Mesenchymal stem cell (in vitro differentiated cells and primary cell): ENCODE measurements at regions not wholly inside any gene's neighbourhood (a gene's known extent, or its start where the extent isn't known, plus 50 kb on each side); places are given as distances from the start of the nearest gene placed in this dataset.

Experiments
- DNase-seq: peaks from one replicate; pipeline ENCODE4 v3.0.0-alpha.2; 2013
- H2AFZ ChIP-seq: one replicate; pipeline ENCODE4 v1.6.1; 2013; ENCODE audit warnings: low read depth, mild to moderate bottlenecking, control low read depth, inconsistent platforms, low read length, moderate library complexity
- H2AK5ac ChIP-seq: 2 replicates; pipeline ENCODE4 v1.6.1; 2013; ENCODE audit warnings: low read length, moderate library complexity, mild to moderate bottlenecking, inconsistent platforms; ENCODE audit not compliant: severe bottlenecking
- H2BK120ac ChIP-seq: one replicate; pipeline ENCODE4 v1.6.1; 2013; ENCODE audit warnings: low read depth, mild to moderate bottlenecking, inconsistent platforms, low read length, moderate library complexity
- H2BK12ac ChIP-seq, 2 experiments: one replicate each; pipeline ENCODE4 v1.6.1; 2013; ENCODE audit warnings: inconsistent platforms in 2 of 2, low read length in 2 of 2, mild to moderate bottlenecking in 2 of 2, moderate library complexity in 2 of 2, control low read depth in 1 of 2
- H2BK15ac ChIP-seq: one replicate; pipeline ENCODE4 v1.6.1; 2013; ENCODE audit warnings: mild to moderate bottlenecking, low read depth, inconsistent platforms; ENCODE audit not compliant: poor library complexity, severe bottlenecking
- H2BK5ac ChIP-seq: 2 replicates; pipeline ENCODE4 v1.6.1; 2013; ENCODE audit warnings: low read depth, mild to moderate bottlenecking, low read length, control low read depth, inconsistent platforms; ENCODE audit not compliant: poor library complexity, severe bottlenecking
- H3K14ac ChIP-seq, 2 experiments: one replicate each; pipeline ENCODE4 v1.6.1; 2013; ENCODE audit warnings: inconsistent platforms in 2 of 2, low read length in 2 of 2, control low read depth in 1 of 2, mild to moderate bottlenecking in 1 of 2, moderate library complexity in 1 of 2
- H3K18ac ChIP-seq, 2 experiments: one replicate each; pipeline ENCODE4 v1.6.1; 2013; ENCODE audit warnings: inconsistent platforms in 2 of 2, low read length in 2 of 2, control low read depth in 1 of 2, low read depth in 1 of 2, mild to moderate bottlenecking in 1 of 2
- H3K23ac ChIP-seq, 2 experiments: one replicate each; pipeline ENCODE4 v1.6.1; 2013; ENCODE audit warnings: inconsistent platforms in 2 of 2, low read length in 2 of 2, mild to moderate bottlenecking in 2 of 2, moderate library complexity in 2 of 2, control low read depth in 1 of 2
- H3K27ac ChIP-seq: 2 replicates; pipeline ENCODE4 v1.5.1; 2013; ENCODE audit warnings: mild to moderate bottlenecking, moderate library complexity, low read length, control low read depth, inconsistent platforms; ENCODE audit not compliant: poor library complexity, severe bottlenecking
- H3K27me3 ChIP-seq, 2 experiments: 2 replicates each; pipeline versions ENCODE4 v1.6.1 to v1.7.0; 2013; ENCODE audit warnings: low read length in 2 of 2, mild to moderate bottlenecking in 2 of 2, moderate library complexity in 2 of 2, control low read depth in 1 of 2, inconsistent platforms in 1 of 2; ENCODE audit not compliant: control insufficient read depth in 1 of 2, insufficient read depth in 1 of 2
- H3K36me3 ChIP-seq, 2 experiments: 2 replicates each; pipeline versions ENCODE4 v1.6.1 to v1.7.0; 2013; ENCODE audit warnings: low read length in 2 of 2, control low read depth in 1 of 2, inconsistent platforms in 1 of 2, low read depth in 1 of 2, mild to moderate bottlenecking in 1 of 2; ENCODE audit not compliant: insufficient read depth in 2 of 2, control insufficient read depth in 1 of 2
- H3K4ac ChIP-seq, 2 experiments: one replicate each; pipeline ENCODE4 v1.6.1; 2013; ENCODE audit warnings: inconsistent platforms in 2 of 2, low read length in 2 of 2, mild to moderate bottlenecking in 2 of 2, moderate library complexity in 2 of 2, control low read depth in 1 of 2, low read depth in 1 of 2
- H3K4me1 ChIP-seq: 2 replicates; pipeline ENCODE4 v1.6.1; 2013; ENCODE audit warnings: low read depth, low read length, control low read depth; ENCODE audit not compliant: control insufficient read depth, insufficient read depth
- H3K4me2 ChIP-seq: 2 replicates; pipeline ENCODE4 v1.6.1; 2013; ENCODE audit warnings: low read length, mild to moderate bottlenecking, inconsistent platforms; ENCODE audit not compliant: poor library complexity, severe bottlenecking
- H3K4me3 ChIP-seq, 2 experiments: 2 replicates each; pipeline versions ENCODE4 v1.5.1 to v1.7.0; 2013; ENCODE audit warnings: low read length in 2 of 2, mild to moderate bottlenecking in 2 of 2, control low read depth in 1 of 2, low read depth in 1 of 2; ENCODE audit not compliant: insufficient read depth in 1 of 2
- H3K79me1 ChIP-seq: replicated peaks from 2 replicates; pipeline ENCODE4 v1.6.1; 2013; ENCODE audit warnings: mild to moderate bottlenecking, control low read depth, low read length, inconsistent platforms; ENCODE audit not compliant: poor library complexity, severe bottlenecking
- H3K9ac ChIP-seq: 2 replicates; pipeline ENCODE4 v1.7.0; 2013; ENCODE audit warnings: mild to moderate bottlenecking, low read length, moderate library complexity
- H3K9me3 ChIP-seq: 2 replicates; pipeline ENCODE4 v1.7.0; 2013; ENCODE audit warnings: mild to moderate bottlenecking, low read length; ENCODE audit not compliant: control insufficient read depth
- H4K8ac ChIP-seq: one replicate; pipeline ENCODE4 v1.6.1; 2013; ENCODE audit warnings: inconsistent platforms, mild to moderate bottlenecking, low read length, moderate library complexity
- H4K91ac ChIP-seq: one replicate; pipeline ENCODE4 v1.6.1; 2013; ENCODE audit warnings: mild to moderate bottlenecking, low read length, inconsistent platforms
- WGBS: methylation state at CpG from one replicate; pipeline ENCODE4 v1.1.7; 2013; ENCODE audit warnings: mixed read lengths; 5-methylcytosine and 5-hydroxymethylcytosine counted together

DNA sequence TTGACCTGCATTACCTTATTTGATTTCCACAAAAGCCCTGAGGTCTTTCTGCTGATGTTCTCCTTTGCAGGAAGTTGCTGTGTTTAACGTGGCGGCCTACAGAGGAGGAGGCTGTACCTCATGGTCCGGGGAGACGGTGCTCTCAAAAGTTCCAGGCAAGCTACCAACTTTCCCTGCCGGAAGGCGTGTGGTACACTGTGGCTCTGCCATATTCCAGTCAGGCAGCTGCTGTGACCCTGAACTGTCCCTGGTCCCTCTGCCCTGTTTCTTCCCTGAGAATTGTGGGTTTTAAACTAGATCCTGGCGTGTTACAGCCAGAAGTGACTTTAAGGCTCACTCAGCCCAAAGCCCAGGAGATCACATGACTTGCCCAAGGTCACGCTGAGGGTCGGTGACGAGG, 139.2 kb downstream of the TEX36 start:
- no peak overlapping the region for H2AFZ ChIP-seq
- no peak overlapping the region for H3K23ac ChIP-seq
- no peak overlapping the region for H4K91ac ChIP-seq
- no peak overlapping the region for H3K14ac ChIP-seq
- no peak overlapping the region for H2BK5ac ChIP-seq
- no peak overlapping the region for H2BK120ac ChIP-seq
- no peaks in the 10 kb centered on the region for H3K36me3 ChIP-seq
- H3K9ac ChIP-seq = no peak overlapping the region
- H2AK5ac ChIP-seq = no peak overlapping the region
- peaks cover 0 to 58% of the 10 kb centered on the region in 2 experiments for H3K27me3 ChIP-seq
- DNase-seq = no peak
- no peak overlapping the region for H2BK12ac ChIP-seq
- 82% methylated on average over 10 of the region's 10 CpGs for WGBS
- no peak overlapping the region for H3K4ac ChIP-seq
- H3K4me3 ChIP-seq = no peak overlapping the region
- no peak overlapping the region for H4K8ac ChIP-seq
- H3K27ac ChIP-seq = no peak overlapping the region
- no peak overlapping the region for H3K4me2 ChIP-seq
- H3K4me1 ChIP-seq = peaks cover 1% of the 10 kb centered on the region
- H3K18ac ChIP-seq = no peak overlapping the region
- H2BK15ac ChIP-seq = no peak overlapping the region
- no peaks in the 10 kb centered on the region for H3K79me1 ChIP-seq
- H3K9me3 ChIP-seq = peaks cover 6% of the 10 kb centered on the region

DNA sequence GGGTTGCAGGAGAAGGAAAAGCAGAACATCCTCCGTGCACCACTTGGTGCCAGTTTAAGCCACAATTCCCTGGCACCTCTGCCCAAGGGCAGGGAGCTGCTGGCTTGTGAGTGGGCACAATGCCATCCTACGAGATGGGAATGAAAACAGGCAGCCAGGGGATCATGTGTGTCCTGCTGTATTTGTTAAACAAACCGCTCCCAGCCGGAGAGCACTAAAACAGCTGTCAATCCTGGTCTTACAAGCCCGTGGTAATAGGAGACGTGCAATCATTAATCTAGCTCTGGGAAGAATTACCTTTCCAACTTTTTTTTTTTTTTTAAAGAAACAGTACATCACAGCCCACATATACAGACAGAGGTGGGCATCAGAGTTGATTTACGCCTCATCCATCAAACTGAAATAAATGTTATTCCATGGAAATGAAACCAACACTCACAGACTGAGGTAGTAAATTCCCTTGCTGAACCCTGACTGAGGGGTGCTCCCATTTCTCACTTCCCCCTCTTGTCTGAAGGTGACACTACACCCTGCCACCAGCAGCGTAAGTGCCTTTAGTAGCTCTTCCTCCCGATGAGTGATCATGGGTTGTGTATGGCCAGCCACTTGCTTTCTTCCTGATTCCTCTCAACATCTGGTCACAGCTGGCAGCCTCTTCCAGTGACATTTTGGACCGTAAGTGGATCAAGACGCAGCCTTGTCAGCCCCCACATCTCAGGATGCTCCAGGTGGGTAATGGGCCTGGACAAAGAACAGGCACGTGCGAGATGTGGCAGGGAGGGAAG, 143.8 kb downstream of the TEX36 start:
- H3K9ac ChIP-seq = no peak overlapping the region
- no peak overlapping the region for H2AFZ ChIP-seq
- no peak overlapping the region for H4K91ac ChIP-seq
- no peak overlapping the region for H3K27ac ChIP-seq
- no peak overlapping the region for H2BK120ac ChIP-seq
- no peak overlapping the region for H3K14ac ChIP-seq
- H4K8ac ChIP-seq = no peak overlapping the region
- no peak overlapping the region for H2BK5ac ChIP-seq
- no peak overlapping the region for H3K4ac ChIP-seq
- H3K9me3 ChIP-seq = no peaks in the 10 kb centered on the region
- no peak overlapping the region for H2AK5ac ChIP-seq
- no peak overlapping the region for H3K4me2 ChIP-seq
- WGBS = 64% methylated on average over 13 of the region's 13 CpGs
- H2BK12ac ChIP-seq = no peak overlapping the region
- H3K79me1 ChIP-seq = no peaks in the 10 kb centered on the region
- H3K27me3 ChIP-seq = peaks cover 0 to 47% of the 10 kb centered on the region in 2 experiments
- H2BK15ac ChIP-seq = no peak overlapping the region
- no peak overlapping the region for H3K4me3 ChIP-seq
- no peaks in the 10 kb centered on the region for H3K36me3 ChIP-seq
- no peak overlapping the region for H3K18ac ChIP-seq
- peaks cover 1% of the 10 kb centered on the region for H3K4me1 ChIP-seq
- no peak for DNase-seq
- H3K23ac ChIP-seq = no peak overlapping the region

DNA sequence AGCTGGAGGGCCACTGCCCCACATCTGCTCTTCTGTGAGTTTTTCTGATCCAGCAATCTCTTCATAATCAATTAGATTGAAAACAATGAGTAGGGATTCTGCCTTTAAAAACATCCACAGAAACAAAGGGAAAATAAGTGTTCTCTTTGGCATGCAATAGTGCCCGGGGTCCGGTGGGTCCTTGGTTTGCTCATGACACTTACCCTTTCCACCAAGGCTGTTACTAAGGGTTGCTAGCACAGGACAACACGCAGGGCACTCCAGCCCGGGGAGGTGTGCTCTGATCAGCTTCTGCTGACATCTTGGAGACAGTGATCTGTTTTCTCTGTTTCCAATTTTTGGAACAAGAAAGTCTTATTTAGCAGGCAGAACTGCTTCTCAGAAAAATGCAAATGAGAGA, 146.7 kb downstream of the TEX36 start:
- H2AFZ ChIP-seq = no peak overlapping the region
- no peak overlapping the region for H3K14ac ChIP-seq
- H2AK5ac ChIP-seq = no peak overlapping the region
- H2BK120ac ChIP-seq = no peak overlapping the region
- no peak overlapping the region for H2BK15ac ChIP-seq
- no peak overlapping the region for H4K91ac ChIP-seq
- H3K27ac ChIP-seq = no peak overlapping the region
- H3K79me1 ChIP-seq = no peaks in the 10 kb centered on the region
- H3K4me2 ChIP-seq = no peak overlapping the region
- H3K4ac ChIP-seq = no peak overlapping the region
- no peak overlapping the region for H3K18ac ChIP-seq
- H3K4me1 ChIP-seq = peaks cover 1% of the 10 kb centered on the region
- no peak for DNase-seq
- no peak overlapping the region for H3K4me3 ChIP-seq
- no peak overlapping the region for H3K23ac ChIP-seq
- H3K9ac ChIP-seq = no peak overlapping the region
- H3K27me3 ChIP-seq = peaks cover 0 to 54% of the 10 kb centered on the region in 2 experiments
- no peak overlapping the region for H2BK12ac ChIP-seq
- no peak overlapping the region for H2BK5ac ChIP-seq
- no peaks in the 10 kb centered on the region for H3K9me3 ChIP-seq
- H4K8ac ChIP-seq = no peak overlapping the region
- H3K36me3 ChIP-seq = no peaks in the 10 kb centered on the region
- WGBS = 80% methylated on average over 4 of the region's 4 CpGs

DNA sequence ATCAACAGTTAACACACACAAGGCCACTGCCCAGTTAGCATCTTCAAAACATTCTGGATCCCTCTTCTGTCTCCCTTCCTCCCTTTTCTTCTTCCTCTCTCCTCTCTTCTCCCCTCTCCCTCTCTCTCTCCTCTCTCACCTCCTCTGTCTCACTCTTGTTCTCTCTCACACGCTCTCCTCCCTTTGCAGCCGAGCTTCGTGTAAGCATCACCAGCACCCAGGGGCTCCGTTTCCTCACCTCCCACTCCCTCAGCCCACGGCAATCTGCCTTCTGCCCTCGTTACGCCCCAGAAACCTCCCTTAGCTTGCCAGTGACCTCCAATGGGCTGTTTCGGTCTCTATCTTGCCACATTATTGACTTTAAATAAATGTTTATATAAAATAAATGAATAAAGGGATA, 147.4 kb downstream of the TEX36 start:
- no peak overlapping the region for H3K4me2 ChIP-seq
- H3K14ac ChIP-seq = no peak overlapping the region
- H2BK120ac ChIP-seq = no peak overlapping the region
- DNase-seq = no peak
- no peak overlapping the region for H3K23ac ChIP-seq
- H3K4ac ChIP-seq = no peak overlapping the region
- no peak overlapping the region for H3K18ac ChIP-seq
- 87% methylated on average over 4 of the region's 8 CpGs for WGBS
- no peaks in the 10 kb centered on the region for H3K36me3 ChIP-seq
- peaks cover 1% of the 10 kb centered on the region for H3K4me1 ChIP-seq
- no peaks in the 10 kb centered on the region for H3K9me3 ChIP-seq
- H4K91ac ChIP-seq = no peak overlapping the region
- no peak overlapping the region for H3K27ac ChIP-seq
- no peak overlapping the region for H3K4me3 ChIP-seq
- H4K8ac ChIP-seq = no peak overlapping the region
- H2AFZ ChIP-seq = no peak overlapping the region
- H2AK5ac ChIP-seq = no peak overlapping the region
- no peak overlapping the region for H3K9ac ChIP-seq
- H3K27me3 ChIP-seq = peaks cover 0 to 54% of the 10 kb centered on the region in 2 experiments
- H2BK12ac ChIP-seq = no peak overlapping the region
- H2BK15ac ChIP-seq = no peak overlapping the region
- no peaks in the 10 kb centered on the region for H3K79me1 ChIP-seq
- no peak overlapping the region for H2BK5ac ChIP-seq
